Upper lobe of left lung (tissue), 4 donors: ENCODE measurements at regions not wholly inside any gene's neighbourhood (a gene's known extent, or its start where the extent isn't known, plus 50 kb on each side); places are given as distances from the start of the nearest gene placed in this dataset.

Source experiments
- POLR2A ChIP-seq, 4 donors: fragments of 450-650 bp; IDR thresholded peaks; one replicate each; pipeline ENCODE4 v1.5.1; 2016 to 2017; ENCODE audit warnings: antibody characterized with exemption in 4 of 4, mild to moderate bottlenecking in 2 of 4
- TF ChIP-seq, protein P1 (sequence below), 6 experiments: fragments of 450-650 bp in 4 of 6; fragments of 200-600 bp in 2 of 6; sonication (generic) in 2 of 6; IDR thresholded peaks; one replicate each; pipeline ENCODE4 v1.5.1; 2016 to 2019; ENCODE audit warnings: antibody characterized with exemption in 6 of 6

DNA sequence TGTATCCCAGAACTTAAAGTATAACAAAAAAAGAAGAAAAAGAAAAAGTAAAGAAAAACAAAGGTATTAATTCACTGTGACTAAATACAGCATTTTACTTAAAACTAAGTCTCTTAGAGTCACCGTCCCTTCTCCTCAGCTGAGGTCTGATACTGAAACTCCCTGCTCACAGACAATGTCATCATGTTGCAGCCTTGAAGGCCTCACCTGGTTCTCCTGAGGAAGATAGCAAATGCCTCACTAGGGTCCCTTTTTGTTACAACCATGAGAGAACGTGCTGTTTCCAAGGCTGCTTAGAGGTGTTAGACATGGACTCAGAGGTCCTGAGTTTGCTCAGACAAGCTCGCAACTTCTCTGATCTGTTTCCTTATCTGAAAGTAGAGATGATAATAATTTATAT lies 357.2 kb downstream of the MTRR start:
- TF ChIP-seq, protein P1, sequence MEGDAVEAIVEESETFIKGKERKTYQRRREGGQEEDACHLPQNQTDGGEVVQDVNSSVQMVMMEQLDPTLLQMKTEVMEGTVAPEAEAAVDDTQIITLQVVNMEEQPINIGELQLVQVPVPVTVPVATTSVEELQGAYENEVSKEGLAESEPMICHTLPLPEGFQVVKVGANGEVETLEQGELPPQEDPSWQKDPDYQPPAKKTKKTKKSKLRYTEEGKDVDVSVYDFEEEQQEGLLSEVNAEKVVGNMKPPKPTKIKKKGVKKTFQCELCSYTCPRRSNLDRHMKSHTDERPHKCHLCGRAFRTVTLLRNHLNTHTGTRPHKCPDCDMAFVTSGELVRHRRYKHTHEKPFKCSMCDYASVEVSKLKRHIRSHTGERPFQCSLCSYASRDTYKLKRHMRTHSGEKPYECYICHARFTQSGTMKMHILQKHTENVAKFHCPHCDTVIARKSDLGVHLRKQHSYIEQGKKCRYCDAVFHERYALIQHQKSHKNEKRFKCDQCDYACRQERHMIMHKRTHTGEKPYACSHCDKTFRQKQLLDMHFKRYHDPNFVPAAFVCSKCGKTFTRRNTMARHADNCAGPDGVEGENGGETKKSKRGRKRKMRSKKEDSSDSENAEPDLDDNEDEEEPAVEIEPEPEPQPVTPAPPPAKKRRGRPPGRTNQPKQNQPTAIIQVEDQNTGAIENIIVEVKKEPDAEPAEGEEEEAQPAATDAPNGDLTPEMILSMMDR (IDR thresholded peaks at IDR 0.05), result no peak
- no peak for TF ChIP-seq POLR2A (IDR thresholded peaks at IDR 0.05)
